ENCODE measurements at regions not wholly inside any gene's neighbourhood (a gene's known extent, or its start where the extent isn't known, plus 50 kb on each side); places are given as distances from the start of the nearest gene placed in this dataset.

DNA sequence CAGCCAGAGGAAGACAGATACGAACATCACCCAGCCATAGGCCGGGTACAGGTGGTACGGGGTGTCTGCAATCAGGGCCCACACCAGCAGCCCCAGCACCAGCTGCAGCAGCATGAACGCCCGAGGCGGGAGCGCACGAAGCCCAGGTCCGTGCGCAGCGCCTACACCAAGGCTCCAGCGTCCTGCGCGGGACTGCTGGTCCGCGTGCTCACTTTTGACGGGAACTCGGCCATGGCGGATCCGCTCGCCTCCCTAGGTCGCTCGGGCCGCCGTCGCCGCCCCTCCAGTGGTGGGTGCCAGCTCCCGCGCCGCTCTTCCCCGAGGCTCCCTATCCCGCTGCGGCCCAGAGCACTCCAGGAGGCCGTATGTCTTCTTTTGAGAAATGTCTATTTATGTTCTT, 181.2 kb upstream of the DIPK2B start:
- no peak overlapping the region for H3K27ac ChIP-seq
- 92 to 95% methylated on average over 22 to 29 of the region's 34 CpGs for WGBS, 2 donors
- no peaks in the 10 kb centered on the region for H3K4me1 ChIP-seq
- H3K4me3 ChIP-seq (replicated peaks in 1 of 3): no peak overlapping the region
- TF ChIP-seq POLR2A (IDR thresholded peaks at IDR 0.05) (no peak), CTCF (IDR thresholded peaks at IDR 0.05) (no peak)
- no peaks in the 10 kb centered on the region for H3K27me3 ChIP-seq
- H3K9me3 ChIP-seq: no peaks in the 10 kb centered on the region
- intact Hi-C loops (cut with DNase I): no loop called here
- DNase-seq: no peak
- no peaks in the 10 kb centered on the region for H3K36me3 ChIP-seq

GRCh38 chrX:45381366-45381765, 180.7 kb upstream of the DIPK2B start:
- H3K27ac ChIP-seq: no peak overlapping the region
- intact Hi-C loops (cut with DNase I): no loop called here
- no peaks in the 10 kb centered on the region for H3K27me3 ChIP-seq
- DNase-seq: no peak
- no peaks in the 10 kb centered on the region for H3K9me3 ChIP-seq
- TF ChIP-seq POLR2A (IDR thresholded peaks at IDR 0.05): no peak
- TF ChIP-seq CTCF (IDR thresholded peaks at IDR 0.05): no peak
- 96 to 98% methylated on average over 16 to 20 of the region's 24 CpGs for WGBS, 2 donors
- H3K4me1 ChIP-seq: no peaks in the 10 kb centered on the region
- no peak overlapping the region for H3K4me3 ChIP-seq (replicated peaks in 1 of 3)
- no peaks in the 10 kb centered on the region for H3K36me3 ChIP-seq

GRCh38 chrX:45379236-45379635, 178.6 kb upstream of the DIPK2B start:
- DNase-seq: no peak
- no peaks in the 10 kb centered on the region for H3K36me3 ChIP-seq
- TF ChIP-seq CTCF (IDR thresholded peaks at IDR 0.05): no peak
- no peak for TF ChIP-seq POLR2A (IDR thresholded peaks at IDR 0.05)
- intact Hi-C loops (cut with DNase I): no loop called here
- no peaks in the 10 kb centered on the region for H3K4me1 ChIP-seq
- no peaks in the 10 kb centered on the region for H3K9me3 ChIP-seq
- H3K4me3 ChIP-seq (replicated peaks in 1 of 3): no peak overlapping the region
- no peaks in the 10 kb centered on the region for H3K27me3 ChIP-seq
- no peak overlapping the region for H3K27ac ChIP-seq

DNA sequence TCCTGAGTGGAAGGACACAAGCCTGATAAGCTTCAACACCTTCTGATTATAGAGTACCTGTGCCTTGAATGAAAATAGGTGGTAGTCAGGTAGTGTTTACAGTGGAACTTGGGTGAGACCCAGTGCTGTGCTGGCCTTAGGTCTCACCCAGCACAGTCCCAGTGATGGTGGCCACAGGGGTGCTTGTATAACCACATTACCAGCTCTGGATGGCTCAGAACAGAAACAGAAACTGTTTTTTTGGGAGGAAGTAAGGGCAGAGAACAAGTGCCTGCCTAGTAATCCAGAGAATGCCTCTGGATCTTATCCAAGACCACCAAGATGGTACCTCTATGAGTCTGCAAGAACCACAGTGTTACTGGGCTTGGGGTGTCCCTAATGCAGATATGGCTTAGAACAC, 171.5 kb upstream of the DIPK2B start:
- H3K9me3 ChIP-seq: no peaks in the 10 kb centered on the region
- no peaks in the 10 kb centered on the region for H3K4me1 ChIP-seq
- H3K27me3 ChIP-seq: no peaks in the 10 kb centered on the region
- H3K4me3 ChIP-seq (replicated peaks in 1 of 3): no peak overlapping the region
- H3K27ac ChIP-seq: no peak overlapping the region
- no peak for TF ChIP-seq CTCF (IDR thresholded peaks at IDR 0.05)
- TF ChIP-seq POLR2A (IDR thresholded peaks at IDR 0.05): no peak
- DNase-seq: no peak
- H3K36me3 ChIP-seq: no peaks in the 10 kb centered on the region
- intact Hi-C loops (cut with DNase I): no loop called here

GRCh38 chrX:45368705-45369104, 168.0 kb upstream of the DIPK2B start:
- Histone ChIP-seq H3K4me1 (no peaks in the 10 kb centered on the region), H3K4me3 (replicated peaks in 1 of 3) (no peak overlapping the region), H3K36me3 (no peaks in the 10 kb centered on the region), H3K27me3 (no peaks in the 10 kb centered on the region), H3K9me3 (no peaks in the 10 kb centered on the region), H3K27ac (no peak overlapping the region)
- intact Hi-C loops (cut with DNase I): no loop called here
- WGBS, 2 donors: 94 to 98% methylated on average over 1 to 2 of the region's 2 CpGs
- TF ChIP-seq CTCF (IDR thresholded peaks at IDR 0.05) (no peak), POLR2A (IDR thresholded peaks at IDR 0.05) (no peak)
- DNase-seq: no peak

Data from thyroid gland (tissue), 4 donors.